H1 (cell line): ENCODE measurements at regions not wholly inside any gene's neighbourhood (a gene's known extent, or its start where the extent isn't known, plus 50 kb on each side); places are given as distances from the start of the nearest gene placed in this dataset.

ENCODE experiments used
- CTCF ChIA-PET: fragments of 300-600 bp; sonication (Branson Sonifier 250); formaldehyde crosslinking; loops from one replicate; lab custom pipeline; 2021; ENCODE audit not compliant: partially characterized antibody; lab: Charles Lee
- POLR2A ChIA-PET: fragments of 300-600 bp; sonication (Branson Sonifier 250); formaldehyde crosslinking; loops from one replicate; lab custom pipeline; 2021; ENCODE audit warnings: inconsistent platforms; ENCODE audit not compliant: partially characterized antibody; lab: Charles Lee
- DNase-seq, 2 experiments: peaks; one replicate each; pipeline versions ENCODE4 v3.0.0 to v3.0.0-alpha.2; 2010 to 2022; ENCODE audit warnings: low spot score in 2 of 2, low read depth in 1 of 2, mixed read lengths in 1 of 2
- FAIRE-seq: peaks from 2 replicates; lab custom pipeline; 2011; peaks lifted over from hg19 to GRCh38; lab: Jason Lieb, UNC
- H2AFZ ChIP-seq: 2 replicates; pipeline ENCODE4 v1.8.1; 2012; ENCODE audit warnings: low read length, inconsistent platforms
- H2AK5ac ChIP-seq: 2 replicates; pipeline ENCODE4 v1.6.1; 2013; ENCODE audit warnings: low read depth, low read length
- H2BK120ac ChIP-seq: replicated peaks from 2 replicates; pipeline ENCODE3; 2013; ENCODE audit warnings: low read depth, low read length, inconsistent platforms
- H2BK12ac ChIP-seq: 2 replicates; pipeline ENCODE4 v1.6.1; 2013; ENCODE audit warnings: low read depth, low read length
- H2BK15ac ChIP-seq: 2 replicates; pipeline ENCODE4 v1.6.1; 2013; ENCODE audit warnings: low read length
- H2BK20ac ChIP-seq: 2 replicates; pipeline ENCODE4 v1.6.1; 2013; ENCODE audit warnings: low read length
- H2BK5ac ChIP-seq: 2 replicates; pipeline ENCODE4 v1.6.1; 2013; ENCODE audit warnings: low read depth, low read length
- H3K14ac ChIP-seq: 2 replicates; pipeline ENCODE4 v1.6.1; 2013; ENCODE audit warnings: inconsistent platforms; ENCODE audit not compliant: insufficient read length
- H3K18ac ChIP-seq: 2 replicates; pipeline ENCODE4 v1.6.1; 2013; ENCODE audit warnings: low read length; ENCODE audit errors: extremely low read depth
- H3K23ac ChIP-seq: 2 replicates; pipeline ENCODE4 v1.6.1; 2013; ENCODE audit warnings: inconsistent platforms; ENCODE audit not compliant: insufficient read length
- H3K23me2 ChIP-seq: 2 replicates; pipeline ENCODE4 v1.6.1; 2013; ENCODE audit warnings: low read depth, low read length
- H3K27ac ChIP-seq: 2 replicates; pipeline ENCODE4 v1.6.1; 2011; ENCODE audit warnings: low read depth, low read length, inconsistent platforms
- H3K27me3 ChIP-seq, 4 experiments: replicated peaks in 1 of 4; 1 replicate in 1 of 4; 2 replicates in 3 of 4; pipeline versions ENCODE4 v1.6.1 to v1.8.1; 2011 to 2013; ENCODE audit warnings: low read length in 3 of 4, mild to moderate bottlenecking in 3 of 4, inconsistent platforms in 2 of 4, mixed read lengths in 2 of 4, moderate library complexity in 1 of 4; ENCODE audit not compliant: control insufficient read depth in 3 of 4, insufficient read depth in 3 of 4; ENCODE audit errors: extremely low read depth in 1 of 4
- H3K36me3 ChIP-seq, 4 experiments: 2 replicates each; pipeline versions ENCODE4 v1.6.1 to v1.8.1; 2011 to 2013; ENCODE audit warnings: mild to moderate bottlenecking in 4 of 4, low read length in 3 of 4, moderate library complexity in 2 of 4, control low read depth in 1 of 4, inconsistent platforms in 1 of 4; ENCODE audit not compliant: insufficient read depth in 4 of 4, control insufficient read depth in 2 of 4
- H3K4ac ChIP-seq: replicated peaks from 2 replicates; pipeline ENCODE3; 2013; ENCODE audit warnings: low read length, low read depth, mixed read lengths, inconsistent platforms; ENCODE audit not compliant: insufficient read length
- H3K4me1 ChIP-seq, 4 experiments: replicated peaks in 1 of 4; 1 replicate in 1 of 4; 2 replicates in 3 of 4; pipeline versions ENCODE4 v1.6.1 to v1.8.1; 2011 to 2013; ENCODE audit warnings: low read length in 3 of 4, inconsistent platforms in 2 of 4, mixed read lengths in 1 of 4; ENCODE audit not compliant: insufficient read depth in 4 of 4, control insufficient read depth in 3 of 4
- H3K4me2 ChIP-seq, 2 experiments: 2 replicates each; pipeline versions ENCODE4 v1.6.1 to v1.8.1; 2011 to 2013; ENCODE audit warnings: low read depth in 2 of 2, low read length in 2 of 2, control low read depth in 1 of 2, inconsistent platforms in 1 of 2, mild to moderate bottlenecking in 1 of 2; ENCODE audit not compliant: insufficient read depth in 1 of 2
- H3K4me3 ChIP-seq, 4 experiments: fragments of 200-600, 300-600 bp in 1 of 4; sonication (generic), shearing (Covaris generic), sonication (Bioruptor Twin) in 1 of 4; 2 replicates each; pipeline versions ENCODE4 v1.5.1 to v1.8.1; 2011 to 2016; ENCODE audit warnings: low read length in 4 of 4, low read depth in 3 of 4, control low read depth in 2 of 4, inconsistent platforms in 2 of 4, mild to moderate bottlenecking in 2 of 4, mixed read lengths in 1 of 4, moderate library complexity in 1 of 4; ENCODE audit not compliant: insufficient read depth in 2 of 4; ENCODE audit errors: extremely low read depth in 1 of 4
- H3K56ac ChIP-seq: replicated peaks from 2 replicates; pipeline ENCODE3; 2013; ENCODE audit warnings: low read depth, mild to moderate bottlenecking, mixed read lengths, low read length, inconsistent platforms; ENCODE audit not compliant: insufficient read length
- H3K79me1 ChIP-seq: 2 replicates; pipeline ENCODE4 v1.6.1; 2013; ENCODE audit warnings: low read depth, low read length, control low read depth
- H3K79me2 ChIP-seq, 2 experiments: 2 replicates each; pipeline versions ENCODE4 v1.6.1 to v1.8.1; 2012 to 2013; ENCODE audit warnings: low read length in 2 of 2, mild to moderate bottlenecking in 2 of 2, inconsistent platforms in 1 of 2; ENCODE audit not compliant: insufficient read depth in 2 of 2, control insufficient read depth in 1 of 2
- H3K9ac ChIP-seq, 4 experiments: replicated peaks in 1 of 4; 1 replicate in 1 of 4; 2 replicates in 3 of 4; pipeline versions ENCODE4 v1.6.1 to v1.8.1; 2011 to 2013; ENCODE audit warnings: low read depth in 3 of 4, low read length in 3 of 4, control low read depth in 2 of 4, mild to moderate bottlenecking in 2 of 4, moderate library complexity in 2 of 4, inconsistent platforms in 1 of 4; ENCODE audit errors: extremely low read depth in 1 of 4
- H3K9me3 ChIP-seq, 2 experiments: 2 replicates each; pipeline versions ENCODE4 v1.6.1 to v1.8.1; 2012 to 2013; ENCODE audit warnings: mild to moderate bottlenecking in 2 of 2, moderate library complexity in 2 of 2, control low read depth in 1 of 2, inconsistent platforms in 1 of 2, low read depth in 1 of 2, low read length in 1 of 2, mixed read lengths in 1 of 2; ENCODE audit not compliant: insufficient read depth in 2 of 2
- H4K20me1 ChIP-seq, 2 experiments: replicated peaks in 1 of 2; 2 replicates each; pipeline versions ENCODE3 to v1.8.1; 2011 to 2013; ENCODE audit warnings: inconsistent platforms in 2 of 2, low read length in 2 of 2, mild to moderate bottlenecking in 1 of 2; ENCODE audit not compliant: insufficient read depth in 2 of 2, control insufficient read depth in 1 of 2
- H4K5ac ChIP-seq: 2 replicates; pipeline ENCODE4 v1.6.1; 2013; ENCODE audit warnings: low read length, low read depth, mixed read lengths, inconsistent platforms; ENCODE audit not compliant: insufficient read length
- H4K8ac ChIP-seq: 2 replicates; pipeline ENCODE4 v1.8.0; 2013; ENCODE audit warnings: mild to moderate bottlenecking, moderate library complexity, low read length, inconsistent platforms; ENCODE audit not compliant: insufficient read depth; ENCODE audit errors: extremely low read depth
- H4K91ac ChIP-seq: replicated peaks from 2 replicates; pipeline ENCODE3; 2013; ENCODE audit warnings: low read length, mixed read lengths, inconsistent platforms; ENCODE audit not compliant: insufficient read length
- CBX5 ChIP-seq: fragments of 300-800, 300-1000 bp; sonication (generic); IDR thresholded peaks from 2 replicates; pipeline ENCODE4 v1.7.1; 2016; ENCODE audit warnings: antibody characterized with exemption, low read length, low read depth
- SAP30 ChIP-seq: fragments of 300-600 bp; sonication (generic); IDR thresholded peaks from 2 replicates; pipeline ENCODE4 v1.7.1; 2012; ENCODE audit warnings: low read length, moderate library complexity, mild to moderate bottlenecking, inconsistent platforms; ENCODE audit not compliant: insufficient read depth, insufficient replicate concordance
- WGBS, 2 experiments: shearing (Covaris generic) in 1 of 2; methylation state at CpG; one replicate each; pipeline versions ENCODE4 v1.1.6 to v1.1.7; 2013 to 2015; ENCODE audit warnings: low lambda C conversion rate in 2 of 2, mixed read lengths in 2 of 2, inconsistent platforms in 1 of 2, low coverage in 1 of 2, missing lambda C conversion rate in 1 of 2; ENCODE audit not compliant: insufficient replicate concordance in 2 of 2, insufficient coverage in 1 of 2, insufficient read length in 1 of 2; ENCODE audit errors: extremely low coverage in 1 of 2, missing lambda C conversion rate in 1 of 2; 5-methylcytosine and 5-hydroxymethylcytosine counted together
- TF ChIP-seq, protein P1 (sequence below): IDR thresholded peaks from 2 replicates; pipeline ENCODE4 v1.6.1; 2012; ENCODE audit warnings: inconsistent platforms

DNA sequence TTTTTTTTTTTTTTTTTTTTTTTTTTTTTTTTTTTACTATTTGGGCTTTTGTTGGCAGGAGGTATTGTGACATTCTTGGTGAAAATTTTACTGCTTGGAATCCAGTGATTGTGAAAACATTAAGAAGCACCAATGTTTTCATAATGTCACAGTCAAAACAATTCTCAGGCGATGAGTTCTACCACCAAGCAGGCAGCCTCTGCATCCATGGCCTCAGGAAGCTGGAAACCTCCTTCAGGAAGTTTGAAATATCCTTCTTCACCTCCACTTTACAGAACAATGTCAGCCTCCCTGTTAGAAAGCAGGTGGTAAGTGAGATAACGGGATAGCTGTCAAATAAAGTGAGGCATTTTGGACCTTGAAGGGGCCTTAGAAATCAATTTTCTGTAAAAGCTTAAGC, 98.3 kb downstream of the MEX3B start:
- no peak for FAIRE-seq
- WGBS, 2 experiments: 94% methylated on average over 2 of the region's 2 CpGs; no CpG with 5 or more reads in 1 of the 2 experiments

More for the DNA sequence above, 98.3 kb downstream of the MEX3B start:
- Histone ChIP-seq H3K9me3 (no peaks in the 10 kb centered on the region), H4K5ac (no peak overlapping the region), H3K4me2 (no peak overlapping the region), H3K79me1 (no peaks in the 10 kb centered on the region), H3K4me1 (no peaks in the 10 kb centered on the region), H3K4ac (no peak overlapping the region), H2BK120ac (no peak overlapping the region), H3K36me3 (no peaks in the 10 kb centered on the region), H3K23me2 (no peaks in the 10 kb centered on the region; the same call in 1 of the 2 replicates), H3K27ac (no peak overlapping the region), H2AFZ (no peak overlapping the region), H3K23ac (no peak overlapping the region), H4K8ac (no peak overlapping the region), H3K9ac (no peak overlapping the region), H3K18ac (no peak overlapping the region), H3K27me3 (no peaks in the 10 kb centered on the region; a peak in 1 of 7 replicates), H3K14ac (no peak overlapping the region), H2BK15ac (no peak overlapping the region), H2BK20ac (no peak overlapping the region), H3K4me3 (no peak overlapping the region), H2BK5ac (no peak overlapping the region), H2AK5ac (no peak overlapping the region), H2BK12ac (no peak overlapping the region), H4K91ac (no peak overlapping the region), H4K20me1 (no peaks in the 10 kb centered on the region), H3K79me2 (no peaks in the 10 kb centered on the region), H3K56ac (no peak overlapping the region)
- no peak for DNase-seq
- TF ChIP-seq, protein P1, sequence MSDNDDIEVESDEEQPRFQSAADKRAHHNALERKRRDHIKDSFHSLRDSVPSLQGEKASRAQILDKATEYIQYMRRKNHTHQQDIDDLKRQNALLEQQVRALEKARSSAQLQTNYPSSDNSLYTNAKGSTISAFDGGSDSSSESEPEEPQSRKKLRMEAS: no peak
- TF ChIP-seq CBX5 (no peak), SAP30 (no peak)
- POLR2A ChIA-PET: no interaction called here
- CTCF ChIA-PET: interaction anchor here (1.5 kb wide), 1 partner anchor 7 kb away, joined by 6 read pairs; no protein-coding TSS in a partner anchor
